Ammon's horn (tissue), 1 donor: ENCODE measurements at regions not wholly inside any gene's neighbourhood (a gene's known extent, or its start where the extent isn't known, plus 50 kb on each side); places are given as distances from the start of the nearest gene placed in this dataset.

Experiments
- DNase-seq: peaks from one replicate; pipeline ENCODE4 v3.0.0-alpha.2; 2016; ENCODE audit warnings: low spot score

DNA sequence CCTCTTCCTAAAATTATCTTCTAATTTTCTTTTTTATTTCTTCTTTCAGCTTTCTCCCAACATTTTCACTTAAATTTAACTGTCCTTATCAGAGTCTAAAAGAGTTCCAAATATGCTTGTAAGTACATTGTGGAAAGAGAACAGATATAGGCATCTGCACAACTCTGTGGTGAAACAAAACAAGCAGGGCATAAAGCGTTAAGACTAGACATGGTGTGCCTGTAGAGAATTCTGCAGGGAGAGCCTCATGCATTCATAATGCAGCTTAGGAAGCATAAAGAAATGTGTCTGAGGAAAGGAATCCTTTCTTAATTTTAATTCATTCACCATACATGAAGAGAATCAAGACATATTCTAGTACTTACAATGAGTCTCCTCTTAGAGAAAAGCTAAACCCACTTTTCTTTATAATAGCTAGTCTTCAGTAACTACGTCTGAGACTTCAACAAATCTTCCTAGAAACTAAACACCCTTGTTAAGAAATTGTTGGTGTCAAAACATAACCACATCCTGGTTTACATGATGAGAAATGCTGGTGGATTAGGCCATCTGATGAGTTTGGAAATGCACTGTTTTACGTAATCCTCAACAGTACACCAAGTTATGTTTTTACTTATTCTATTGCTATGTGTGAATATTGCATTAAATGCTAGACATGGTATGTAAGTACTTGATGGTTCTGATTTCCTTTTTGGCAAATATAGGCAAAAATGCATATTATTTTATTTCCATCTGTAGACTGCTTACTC, 307.8 kb upstream of the GIMD1 start:
- DNase-seq: no peak

DNA sequence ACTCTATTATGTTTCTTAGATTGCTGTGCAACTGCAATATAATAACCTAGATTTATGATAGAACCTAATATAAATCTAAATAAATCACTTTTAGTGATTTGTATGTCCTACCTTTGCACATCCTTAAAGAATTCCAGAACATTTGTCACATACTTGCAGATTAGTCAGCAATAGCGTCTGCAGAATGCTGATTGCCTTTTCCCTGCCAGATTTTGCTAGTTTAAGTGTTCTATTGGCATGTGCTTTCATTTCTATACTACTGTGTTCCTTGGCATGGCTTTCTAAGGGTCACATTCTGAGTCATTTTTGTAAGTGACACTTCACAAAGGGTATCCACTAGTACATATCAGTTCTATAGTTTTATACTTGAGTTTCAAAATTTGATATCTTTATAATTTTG, 303.1 kb upstream of the GIMD1 start:
- DNase-seq: no peak

DNA sequence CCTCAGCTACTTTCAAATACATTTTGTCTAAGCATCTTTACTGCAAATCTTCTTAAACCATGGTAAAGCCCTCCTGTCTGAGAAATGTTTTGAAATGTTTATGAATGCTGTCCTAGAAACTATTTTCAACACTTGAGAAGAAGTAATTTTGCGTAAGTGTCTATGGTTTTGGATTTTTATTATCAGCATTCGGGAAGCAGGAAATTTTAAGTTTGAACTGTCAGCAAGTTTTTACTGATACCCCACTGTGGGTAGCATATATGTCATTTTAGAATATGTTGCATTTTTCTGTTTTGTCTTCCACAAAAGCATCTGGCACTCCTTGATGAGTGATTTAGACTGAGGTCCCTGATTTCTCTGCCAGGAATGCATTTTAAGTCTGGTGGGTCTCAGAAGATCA, 302.4 kb upstream of the GIMD1 start:
- DNase-seq: no peak

DNA sequence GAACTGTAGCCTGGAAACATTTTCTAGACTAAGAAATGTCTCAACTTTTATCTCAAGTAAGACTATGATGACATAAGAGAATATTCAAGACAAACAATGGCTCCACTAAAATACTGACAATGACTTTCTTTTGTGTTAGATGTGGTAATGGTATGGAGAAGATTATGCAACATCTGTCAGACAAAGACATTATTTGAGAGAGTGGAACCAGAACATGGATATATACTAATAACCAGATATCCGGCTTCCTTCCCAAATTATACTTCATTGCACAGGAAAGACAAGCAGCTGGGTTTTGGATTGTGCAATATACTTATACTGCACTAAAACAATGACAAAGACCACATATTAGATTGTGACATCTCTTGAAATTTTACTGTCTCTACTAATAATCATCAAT, 290.8 kb upstream of the GIMD1 start:
- DNase-seq: no peak

DNA sequence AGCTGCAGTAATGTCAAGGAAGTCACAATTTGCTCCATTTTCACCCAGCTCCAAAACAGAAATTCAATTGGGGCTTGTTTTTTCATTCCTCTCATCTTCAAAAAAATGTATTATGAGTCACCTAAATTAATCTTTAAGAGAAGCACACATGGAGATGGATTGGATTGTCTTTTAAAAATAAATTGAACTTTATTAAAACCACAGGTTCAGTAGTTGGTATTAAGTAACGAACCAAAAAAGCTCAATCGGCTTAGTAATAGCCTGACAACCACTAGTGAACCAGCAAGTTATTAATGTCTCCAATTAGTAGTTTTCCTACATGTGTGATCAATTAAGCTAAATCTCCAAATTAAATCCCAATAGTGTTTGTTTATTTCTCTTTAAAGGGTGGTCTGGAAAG, 283.5 kb upstream of the GIMD1 start:
- DNase-seq: no peak

DNA sequence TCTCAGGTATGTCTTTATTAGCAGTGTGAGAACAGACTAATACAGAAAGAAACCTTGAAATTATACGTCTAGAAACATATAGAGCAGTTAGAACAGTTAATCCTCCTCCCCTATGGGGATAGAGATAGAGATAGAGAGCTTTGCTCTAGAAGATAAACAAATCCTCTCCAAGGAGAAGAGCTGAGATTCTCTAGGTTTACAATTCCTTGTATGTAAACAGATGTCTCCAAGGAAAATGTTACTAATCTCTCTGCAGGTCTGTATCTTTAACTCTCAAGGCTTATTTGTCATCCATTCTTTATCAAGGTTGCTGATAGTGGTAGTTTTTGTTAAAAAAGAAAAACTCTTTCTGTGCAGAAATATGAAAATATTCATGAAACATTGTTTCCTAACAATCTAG, 282.1 kb upstream of the GIMD1 start:
- DNase-seq: no peak

DNA sequence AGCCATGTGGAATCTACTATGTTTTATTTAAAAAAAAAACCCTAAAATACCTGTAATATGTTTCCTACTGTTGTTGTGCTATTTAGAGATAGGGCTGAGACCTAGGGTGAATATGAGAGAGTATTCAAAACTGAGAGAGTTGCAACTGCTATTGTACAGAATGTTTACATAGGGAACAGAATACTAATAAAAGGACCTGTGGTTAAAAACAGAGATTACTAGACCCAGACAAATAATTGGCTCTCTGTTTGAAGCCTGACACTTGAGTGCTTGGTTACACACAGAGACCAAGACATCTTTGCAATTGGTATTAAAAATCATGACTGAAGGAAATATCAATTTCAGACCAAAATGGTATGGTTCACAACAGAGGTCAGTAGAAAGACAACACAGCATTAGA, 278.9 kb upstream of the GIMD1 start:
- no peak for DNase-seq

DNA sequence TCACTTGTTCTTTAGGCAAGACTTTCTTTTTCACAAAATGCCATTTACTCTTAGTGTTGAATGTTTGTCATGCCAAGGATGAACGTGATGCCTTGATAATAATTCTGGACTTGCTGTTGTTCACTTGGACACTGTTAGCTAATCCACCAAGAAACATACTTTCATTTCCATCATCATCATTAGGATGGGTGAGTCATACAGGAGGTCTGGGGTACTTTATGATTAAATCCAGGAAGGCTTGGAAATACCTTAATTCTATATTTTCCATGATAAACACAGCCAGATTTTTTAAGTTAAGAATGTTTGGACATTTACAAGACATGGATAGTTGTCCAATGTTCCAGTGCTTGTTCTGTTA, 260.7 kb upstream of the GIMD1 start:
- DNase-seq: no peak

DNA sequence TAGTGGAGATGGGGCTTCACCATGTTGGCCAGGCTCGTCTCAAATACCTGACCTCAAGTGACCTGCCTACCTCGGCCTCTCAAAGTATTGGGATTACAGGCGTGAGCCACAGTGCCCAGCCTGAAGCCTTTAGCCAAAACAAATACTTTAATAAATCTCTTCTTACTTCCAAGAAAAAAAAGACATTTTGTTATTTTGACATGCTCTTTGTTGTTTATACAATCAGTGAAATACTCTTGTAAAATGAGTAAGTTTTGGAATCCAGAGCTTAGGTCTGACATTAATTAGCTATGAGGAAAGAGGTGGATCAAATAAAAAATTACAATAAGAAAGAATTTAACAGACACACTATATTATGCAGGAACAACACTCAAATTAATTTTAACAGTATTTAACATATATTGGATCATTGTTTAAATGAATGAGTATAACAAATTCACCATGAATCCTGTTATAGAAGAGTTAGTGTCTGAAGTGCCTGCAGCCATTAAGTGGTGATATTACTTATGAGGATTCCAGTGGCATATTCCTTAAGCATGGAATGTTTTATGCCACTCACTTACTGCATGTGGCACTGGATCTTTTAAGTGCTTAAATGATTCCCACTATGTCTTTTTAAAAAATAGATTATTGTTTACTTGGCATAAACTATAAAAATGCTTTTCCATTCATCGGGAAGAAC, 260.1 kb upstream of the GIMD1 start:
- DNase-seq: no peak

DNA sequence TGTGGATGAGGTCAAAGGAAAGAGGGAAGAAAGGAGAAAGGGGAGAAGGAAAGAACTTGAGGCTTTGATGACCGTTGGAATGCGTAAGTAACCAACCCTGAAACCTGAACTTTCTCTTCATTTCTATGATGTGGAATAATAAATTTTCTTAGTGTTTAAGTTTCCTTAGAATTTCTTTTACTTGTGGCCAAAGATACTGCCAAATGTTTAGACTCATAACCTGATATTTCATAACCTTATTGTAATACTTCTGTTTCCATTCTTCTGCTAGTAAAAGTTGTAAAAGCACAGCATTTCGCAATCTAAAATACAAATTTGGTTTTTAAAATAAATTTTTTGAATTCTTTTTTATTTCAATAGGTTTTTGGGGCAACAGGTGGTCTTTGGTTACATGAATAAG, 258.5 kb upstream of the GIMD1 start:
- no peak for DNase-seq

DNA sequence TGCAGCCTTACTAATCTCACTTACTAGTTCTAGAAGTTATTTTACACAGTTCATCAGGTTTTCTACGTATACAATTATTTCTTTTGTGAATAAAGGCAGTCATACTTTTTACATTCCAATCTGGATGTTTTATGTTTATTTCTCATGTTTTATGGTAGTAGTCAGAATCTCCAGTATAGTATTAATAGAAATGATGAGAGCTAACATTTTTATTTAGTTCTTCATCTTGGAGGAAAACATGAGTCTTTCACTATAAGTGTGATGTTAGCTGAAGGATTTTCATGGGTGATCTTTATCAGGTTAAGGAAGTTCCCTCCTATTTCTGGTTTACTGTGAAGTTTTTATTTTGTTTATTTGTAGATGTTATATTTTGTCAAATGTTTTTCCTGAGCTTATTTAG, 256.1 kb upstream of the GIMD1 start:
- DNase-seq: no peak

DNA sequence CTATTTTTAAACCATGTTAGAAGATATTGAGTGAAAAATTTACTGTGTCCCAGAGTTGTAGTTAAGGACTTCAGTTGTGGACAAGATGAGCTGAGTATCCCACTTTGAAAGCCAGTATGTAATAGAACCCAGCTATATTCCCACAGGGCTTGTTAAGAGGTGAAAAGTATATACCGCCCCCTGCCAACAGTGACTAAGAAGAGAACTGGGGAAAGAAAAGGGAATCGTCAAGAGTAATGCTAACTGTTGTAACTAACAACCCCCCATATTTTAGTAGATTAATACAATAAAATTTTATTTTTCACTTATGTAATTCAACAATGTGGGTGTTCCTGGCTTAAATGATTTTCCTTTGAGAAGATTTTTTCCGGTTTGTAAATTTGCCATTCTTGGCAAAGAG, 250.4 kb upstream of the GIMD1 start:
- DNase-seq: no peak

DNA sequence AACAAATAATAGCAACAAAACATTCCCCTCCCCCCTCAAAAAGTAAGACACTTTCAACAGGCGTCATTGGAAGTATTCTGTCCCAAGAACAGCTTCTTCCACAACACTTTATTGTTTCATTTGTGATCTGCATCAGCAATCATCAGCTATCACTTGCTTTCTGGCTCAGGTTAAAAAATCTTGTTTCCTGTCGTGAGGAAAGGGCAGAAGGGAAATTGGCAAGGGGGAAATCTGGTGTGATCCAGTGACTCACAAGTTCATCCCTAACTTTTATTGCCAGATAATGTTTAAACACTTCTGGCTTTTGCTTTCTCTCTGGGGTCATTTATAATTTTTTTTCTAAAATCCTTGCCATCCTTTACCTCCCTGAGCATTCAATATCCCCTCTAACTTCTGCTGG, 247.4 kb upstream of the GIMD1 start:
- no peak for DNase-seq

DNA sequence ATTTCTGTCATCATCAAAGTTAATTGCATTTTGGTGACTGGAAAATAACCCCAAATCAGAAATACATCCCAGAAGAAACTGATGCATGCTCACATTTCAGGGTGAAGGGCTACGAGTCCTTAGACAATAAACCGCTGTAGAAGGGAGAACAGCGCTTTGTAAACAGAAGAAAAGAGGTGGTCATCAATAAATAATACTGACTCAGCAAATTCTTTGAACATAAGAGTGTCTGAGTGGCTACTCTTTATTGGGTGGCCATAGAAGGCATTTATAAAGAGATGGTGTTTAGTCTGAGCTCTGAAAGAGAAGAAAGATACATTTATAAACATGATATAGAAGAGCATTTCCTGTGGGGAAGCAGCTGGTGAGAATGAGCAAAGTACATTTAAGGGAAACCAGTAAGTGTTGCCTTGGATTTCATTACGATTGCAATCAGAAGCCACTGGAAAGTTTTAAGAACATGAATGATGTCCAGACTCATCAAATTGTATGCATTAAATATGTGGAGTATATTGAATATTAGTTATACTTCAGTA, 246.9 kb upstream of the GIMD1 start:
- DNase-seq: no peak

DNA sequence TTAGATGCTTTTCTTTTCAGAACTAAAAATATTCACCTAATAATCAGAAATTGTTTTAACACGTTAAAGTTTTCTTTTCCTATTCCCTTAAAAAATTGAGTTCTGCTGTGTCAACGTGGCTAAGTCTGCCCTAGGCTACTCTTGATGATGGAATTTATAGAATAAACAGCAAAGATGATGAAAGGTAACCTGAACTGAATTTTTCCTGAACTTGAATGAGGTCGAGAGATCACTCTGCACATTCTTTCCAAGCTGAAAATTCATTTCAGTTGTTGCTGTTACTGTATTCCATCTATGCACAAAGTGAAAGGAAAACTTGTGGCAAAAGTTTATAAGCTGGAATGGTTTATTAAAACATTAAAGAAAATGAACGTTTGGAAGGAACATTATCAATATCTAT, 245.9 kb upstream of the GIMD1 start:
- DNase-seq: no peak

DNA sequence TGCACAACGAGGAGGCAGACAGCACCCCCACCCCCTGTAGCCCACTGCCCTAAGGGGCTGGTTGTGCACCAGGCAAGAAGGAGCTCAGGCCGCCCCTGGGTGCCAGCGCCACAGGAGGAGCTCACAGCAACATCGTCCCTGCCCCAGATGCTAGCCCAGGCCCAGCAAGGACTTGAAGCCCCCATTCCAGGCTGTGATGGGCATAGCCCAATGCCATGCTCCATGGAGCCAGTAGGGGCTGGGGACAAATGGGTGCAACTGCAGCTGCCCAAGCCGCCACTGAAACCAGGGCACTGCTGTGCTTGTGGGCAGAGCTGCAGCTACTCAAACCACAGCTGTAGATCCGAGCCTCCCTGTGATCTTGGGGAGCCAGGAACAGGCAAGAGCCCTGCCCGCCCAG, 241.3 kb upstream of the GIMD1 start:
- no peak for DNase-seq

DNA sequence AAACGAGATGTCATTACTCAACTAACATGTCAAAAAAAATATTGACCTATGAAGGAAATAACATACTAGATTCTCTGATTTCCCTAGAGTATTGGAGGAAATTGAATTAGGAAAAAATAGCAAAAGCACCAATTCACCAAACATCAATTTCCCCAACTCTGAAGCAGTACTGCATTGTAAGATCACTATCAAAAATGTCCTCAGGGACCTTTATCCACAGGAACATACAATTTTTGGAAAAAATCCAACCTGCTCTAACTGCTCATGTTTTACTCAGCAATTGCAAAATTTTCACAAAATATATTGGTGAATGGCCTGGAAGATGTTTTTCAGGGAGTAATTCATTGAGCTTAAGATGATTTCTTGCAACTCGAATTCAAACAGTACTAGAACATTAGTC, 239.0 kb upstream of the GIMD1 start:
- no peak for DNase-seq

DNA sequence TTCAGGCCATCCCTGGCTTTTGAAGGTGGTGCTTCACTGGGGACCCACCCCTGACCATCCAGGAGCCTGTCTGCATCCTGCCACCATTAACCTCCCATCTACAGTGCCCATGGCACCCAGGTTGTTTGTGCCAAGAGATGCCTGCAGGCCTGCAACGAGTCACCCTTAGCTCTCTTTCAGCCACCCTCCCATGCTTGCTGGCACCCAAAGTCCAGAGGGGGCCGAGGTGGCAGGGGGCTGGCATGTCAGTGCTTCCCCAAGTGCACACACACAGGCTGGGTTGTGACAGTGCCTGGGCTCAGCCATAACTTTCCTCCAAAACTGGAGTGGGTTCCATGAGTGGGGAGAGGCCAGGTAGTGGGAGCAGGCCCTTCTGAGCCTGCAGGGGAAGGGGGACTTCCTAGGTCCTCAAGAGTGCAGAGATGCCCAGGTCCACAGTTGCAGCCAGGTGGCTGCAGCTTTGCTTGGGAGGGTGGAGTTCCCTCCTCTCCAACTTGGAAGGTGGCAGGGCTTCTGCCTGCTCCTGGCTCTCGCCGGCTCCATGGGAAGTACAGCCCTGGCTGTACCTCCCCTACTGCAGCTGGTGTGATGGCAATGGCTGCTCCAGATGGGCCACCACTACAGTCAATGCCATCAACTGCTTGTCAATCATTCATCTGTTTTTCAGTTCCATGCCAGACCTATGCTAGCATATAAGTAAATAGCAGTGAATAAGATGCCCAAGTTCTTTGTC, 235.9 kb upstream of the GIMD1 start:
- DNase-seq: no peak

DNA sequence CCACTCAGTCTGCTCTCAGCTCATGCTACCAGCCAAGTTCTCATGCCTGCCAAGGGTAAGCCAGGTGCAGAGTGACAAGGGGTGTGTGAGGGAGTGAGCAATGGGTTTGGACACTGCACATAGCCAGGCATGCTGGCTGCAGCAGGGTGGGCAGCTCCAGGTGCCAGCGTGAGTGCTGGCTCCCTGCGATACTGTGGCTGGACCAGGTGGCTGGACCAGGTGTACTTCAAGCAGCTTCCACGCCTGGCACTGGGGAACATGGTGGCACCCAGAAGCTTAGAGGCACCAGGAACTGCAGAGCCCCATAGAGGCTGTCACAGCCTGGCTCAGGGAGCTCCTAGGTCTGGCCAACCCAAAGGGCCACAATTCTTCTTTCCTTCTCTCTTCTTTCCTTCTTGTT, 234.9 kb upstream of the GIMD1 start:
- no peak for DNase-seq

DNA sequence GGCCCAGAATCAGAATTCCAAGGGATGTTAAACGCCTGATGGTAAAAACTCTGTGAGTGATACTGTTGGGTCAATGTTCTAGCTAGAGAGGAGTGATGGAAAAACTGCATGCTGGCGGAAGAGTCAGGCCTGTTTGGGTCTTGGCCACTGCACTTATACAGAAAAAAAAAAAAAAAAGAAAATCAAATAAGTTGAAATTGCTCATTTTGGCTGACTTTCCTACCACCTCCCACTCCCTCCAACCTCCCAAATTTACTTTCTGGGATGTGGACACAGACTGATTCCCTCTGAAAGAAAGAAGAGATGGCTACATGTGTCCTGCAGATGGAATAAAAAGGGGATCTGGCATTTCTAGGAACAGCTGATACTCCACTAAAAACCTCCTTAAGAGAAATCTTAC, 234.1 kb upstream of the GIMD1 start:
- DNase-seq: no peak

DNA sequence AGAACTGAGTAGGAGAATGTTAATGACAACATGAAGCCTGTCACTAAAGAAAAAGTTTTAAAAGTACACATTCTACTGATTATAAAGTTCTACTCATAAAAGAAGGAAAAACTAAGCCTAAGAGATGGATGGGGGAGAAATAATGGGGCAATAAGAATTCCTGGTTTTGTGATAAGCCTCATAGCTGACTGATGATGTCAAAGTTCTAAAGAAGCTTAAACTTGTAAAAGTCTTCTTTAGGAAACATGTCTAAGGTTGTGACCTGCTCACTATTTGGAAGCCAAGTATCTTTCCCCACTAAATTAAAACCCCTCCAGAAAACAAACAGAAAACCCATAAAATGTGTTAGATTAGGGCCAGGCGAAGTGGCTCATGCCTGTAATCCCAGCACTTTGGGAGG, 232.9 kb upstream of the GIMD1 start:
- no peak for DNase-seq

DNA sequence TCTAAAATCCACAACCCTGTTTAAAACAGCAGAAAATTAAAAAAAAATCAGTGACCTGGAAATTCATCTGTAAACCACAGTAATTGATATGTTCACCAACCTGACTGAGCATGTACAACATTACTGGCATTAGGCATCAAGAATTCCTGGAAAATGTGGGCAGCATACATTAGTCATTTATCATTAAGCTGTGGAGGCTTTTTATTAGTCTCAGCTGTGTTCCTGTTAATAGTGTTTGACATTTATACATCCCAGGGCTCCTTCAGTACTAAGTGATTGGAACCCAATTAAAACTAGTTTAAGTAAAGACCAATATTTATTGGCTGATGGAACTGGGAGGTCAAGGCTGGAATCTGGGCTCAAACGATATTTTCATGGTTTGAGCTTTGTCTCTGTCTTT, 227.3 kb upstream of the GIMD1 start:
- no peak for DNase-seq

DNA sequence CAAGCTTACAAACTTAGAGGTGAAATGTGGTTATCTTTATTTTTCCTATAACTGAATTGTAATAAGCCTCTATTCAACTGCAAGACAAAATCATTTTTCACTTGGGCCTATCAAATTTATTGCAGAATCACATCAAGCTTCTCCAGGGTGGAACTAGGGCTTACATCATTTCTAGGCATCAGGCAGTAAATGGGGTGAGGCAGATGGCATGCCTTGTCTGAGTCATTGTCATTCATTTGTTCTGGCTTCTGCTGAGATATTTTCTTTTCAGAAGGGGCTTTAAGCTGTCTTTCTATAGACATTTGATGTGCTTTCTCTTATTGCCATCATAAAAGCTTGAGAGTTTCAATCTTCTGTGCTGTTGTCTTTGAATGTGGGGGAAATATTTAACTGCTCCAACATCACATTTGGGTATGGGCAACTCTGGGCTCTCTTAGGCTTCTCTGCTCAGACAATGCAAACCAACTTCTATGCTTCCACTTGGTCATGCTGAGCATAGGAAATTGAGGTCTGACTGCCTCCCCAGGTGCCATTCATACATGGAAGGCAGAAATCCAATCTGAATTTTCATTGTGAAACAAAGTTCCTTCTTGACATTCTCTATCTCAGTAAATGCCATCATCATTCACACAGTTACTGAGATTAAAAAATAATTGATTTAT, 225.8 kb upstream of the GIMD1 start:
- DNase-seq: peak; percentile 7
